Nephron progenitor cell (in vitro differentiated cells): ENCODE measurements at regions not wholly inside any gene's neighbourhood (a gene's known extent, or its start where the extent isn't known, plus 50 kb on each side); places are given as distances from the start of the nearest gene placed in this dataset.
"Not testable (repeated sequence)": the region's sequence is repeated elsewhere in the genome, so short reads cannot be mapped to it uniquely, and the experiment has no call there.

ENCODE experiments used
- DNase-seq: peaks from one replicate; pipeline ENCODE4 v3.0.0; 2021
- H3K27ac Mint-ChIP-seq: 2 replicates; pipeline ENCODE4 v1.8.0; 2021; ENCODE audit warnings: mild to moderate bottlenecking, moderate library complexity, mixed read lengths
- H3K27me3 Mint-ChIP-seq: 2 replicates; pipeline ENCODE4 v1.8.0; 2021; ENCODE audit warnings: mild to moderate bottlenecking, low read depth, mixed read lengths; ENCODE audit not compliant: poor library complexity
- H3K36me3 Mint-ChIP-seq: 2 replicates; pipeline ENCODE4 v1.8.0; 2021; ENCODE audit warnings: low read depth, mixed read lengths
- H3K4me1 Mint-ChIP-seq: 2 replicates; pipeline ENCODE4 v1.8.0; 2021; ENCODE audit warnings: mixed read lengths
- H3K4me3 Mint-ChIP-seq: 2 replicates; pipeline ENCODE4 v1.8.0; 2021; ENCODE audit warnings: mild to moderate bottlenecking, moderate library complexity, mixed read lengths
- H3K9me3 Mint-ChIP-seq: 2 replicates; pipeline ENCODE4 v1.8.0; 2021; ENCODE audit warnings: mild to moderate bottlenecking, moderate library complexity, mixed read lengths
- TF ChIP-seq, protein P1 (sequence below): fragments of 200-600 bp; sonication (generic); IDR thresholded peaks from 2 replicates; pipeline ENCODE4 v1.5.0; 2021; ENCODE audit warnings: antibody characterized with exemption

DNA sequence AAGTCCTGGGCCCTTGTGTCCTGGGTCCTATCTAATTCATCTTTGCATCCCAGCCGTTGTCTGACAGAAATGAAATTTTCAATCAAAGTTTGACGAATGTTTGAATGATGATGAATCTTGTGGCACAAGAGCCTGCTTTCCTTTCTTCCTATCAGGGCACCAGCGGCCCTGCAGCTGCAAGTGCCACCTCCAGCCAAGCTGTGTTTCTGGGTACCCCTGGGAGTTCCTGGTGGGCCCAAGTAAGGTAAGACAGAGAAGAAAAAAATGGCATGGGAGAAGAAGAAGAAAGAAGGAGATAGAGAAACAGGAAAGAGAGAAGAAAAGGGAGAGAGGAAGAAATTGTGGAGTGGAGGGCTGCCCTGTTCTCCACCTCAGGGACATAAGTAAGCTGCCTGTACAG is 782.1 kb upstream of the TPTE start:
- no peak overlapping the region for H3K27ac Mint-ChIP-seq
- H3K27me3 Mint-ChIP-seq = peaks cover 2% of the 10 kb centered on the region
- no peak overlapping the region for H3K4me3 Mint-ChIP-seq
- H3K36me3 Mint-ChIP-seq = no peaks in the 10 kb centered on the region
- TF ChIP-seq, protein P1, sequence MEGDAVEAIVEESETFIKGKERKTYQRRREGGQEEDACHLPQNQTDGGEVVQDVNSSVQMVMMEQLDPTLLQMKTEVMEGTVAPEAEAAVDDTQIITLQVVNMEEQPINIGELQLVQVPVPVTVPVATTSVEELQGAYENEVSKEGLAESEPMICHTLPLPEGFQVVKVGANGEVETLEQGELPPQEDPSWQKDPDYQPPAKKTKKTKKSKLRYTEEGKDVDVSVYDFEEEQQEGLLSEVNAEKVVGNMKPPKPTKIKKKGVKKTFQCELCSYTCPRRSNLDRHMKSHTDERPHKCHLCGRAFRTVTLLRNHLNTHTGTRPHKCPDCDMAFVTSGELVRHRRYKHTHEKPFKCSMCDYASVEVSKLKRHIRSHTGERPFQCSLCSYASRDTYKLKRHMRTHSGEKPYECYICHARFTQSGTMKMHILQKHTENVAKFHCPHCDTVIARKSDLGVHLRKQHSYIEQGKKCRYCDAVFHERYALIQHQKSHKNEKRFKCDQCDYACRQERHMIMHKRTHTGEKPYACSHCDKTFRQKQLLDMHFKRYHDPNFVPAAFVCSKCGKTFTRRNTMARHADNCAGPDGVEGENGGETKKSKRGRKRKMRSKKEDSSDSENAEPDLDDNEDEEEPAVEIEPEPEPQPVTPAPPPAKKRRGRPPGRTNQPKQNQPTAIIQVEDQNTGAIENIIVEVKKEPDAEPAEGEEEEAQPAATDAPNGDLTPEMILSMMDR = no peak
- peaks cover 3% of the 10 kb centered on the region for H3K9me3 Mint-ChIP-seq
- no peak for DNase-seq
- no peaks in the 10 kb centered on the region for H3K4me1 Mint-ChIP-seq

DNA sequence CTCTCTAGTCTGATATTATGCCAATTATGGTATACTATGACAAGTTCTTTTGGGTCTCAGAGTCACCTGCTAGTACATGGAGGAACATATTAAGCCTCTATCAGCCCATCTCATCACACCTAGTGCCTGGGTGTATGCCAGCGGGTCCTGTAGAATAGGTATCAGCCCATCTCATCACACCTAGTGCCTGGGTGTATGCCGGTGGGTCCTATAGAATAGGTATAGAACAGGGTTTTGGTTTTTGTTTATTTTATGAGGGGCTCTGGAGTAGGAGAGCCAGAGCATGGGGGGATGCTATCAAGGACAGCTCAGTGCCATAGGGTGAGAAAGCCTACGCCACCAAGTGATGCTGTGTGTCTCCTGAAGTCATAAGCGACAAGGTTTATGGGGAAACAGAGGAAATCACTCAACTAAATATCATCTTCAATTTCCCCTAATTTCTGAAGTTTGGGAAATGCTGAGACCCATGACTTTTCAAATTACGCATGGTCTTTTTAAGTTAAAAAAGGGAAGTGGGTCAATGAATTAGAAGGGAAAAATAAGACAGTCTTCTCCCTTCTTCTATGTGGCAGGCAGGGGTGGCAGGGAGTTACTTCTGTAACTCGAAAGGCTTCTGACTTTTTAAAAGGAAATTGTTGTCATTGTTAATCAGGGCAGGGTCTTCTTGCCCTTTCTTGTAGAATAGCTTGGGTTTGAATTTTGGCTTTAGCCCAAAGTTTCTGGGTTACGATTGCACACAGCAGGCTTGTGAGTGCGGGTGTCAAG is 781.0 kb upstream of the TPTE start:
- not testable (repeated sequence) for H3K36me3 Mint-ChIP-seq, H3K4me1 Mint-ChIP-seq, H3K9me3 Mint-ChIP-seq, H3K27me3 Mint-ChIP-seq, H3K27ac Mint-ChIP-seq, H3K4me3 Mint-ChIP-seq, DNase-seq

DNA sequence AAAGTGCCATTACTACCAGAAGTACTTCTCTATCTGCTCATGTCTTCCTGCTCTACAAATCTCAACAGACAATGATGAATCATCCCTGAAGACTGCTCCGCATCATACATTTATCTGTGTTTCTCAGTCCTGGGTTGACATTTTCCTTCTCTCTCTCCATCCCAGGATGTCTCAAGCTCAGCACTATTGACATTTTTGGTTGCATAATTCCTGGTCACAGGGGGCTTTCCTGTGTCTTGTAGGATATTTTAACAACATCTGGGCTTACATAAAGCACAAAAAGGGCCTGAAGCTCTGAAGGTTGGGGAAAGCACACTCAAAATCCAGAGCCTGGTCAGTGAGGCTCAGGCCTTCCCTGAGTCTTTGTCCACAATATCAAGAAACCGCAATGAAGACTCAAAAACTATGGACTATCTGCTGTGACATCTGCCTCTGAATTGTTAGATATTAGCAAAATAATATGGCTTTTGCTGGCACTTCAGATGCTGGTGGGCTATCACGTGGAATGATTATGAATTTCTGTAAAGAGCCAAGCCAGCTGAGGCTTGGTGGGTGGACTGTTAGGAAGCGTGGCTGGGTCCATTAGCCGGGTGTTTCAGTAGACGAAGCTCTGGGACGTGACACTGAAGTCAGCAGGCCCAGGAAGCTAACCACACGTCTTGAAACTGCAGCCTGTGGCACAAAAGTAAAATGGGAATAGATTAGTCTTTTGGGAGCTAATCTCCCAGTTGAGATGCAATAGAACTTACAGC is 780.2 kb upstream of the TPTE start:
- not testable (repeated sequence) for H3K27ac Mint-ChIP-seq, H3K9me3 Mint-ChIP-seq, H3K36me3 Mint-ChIP-seq, H3K27me3 Mint-ChIP-seq, H3K4me3 Mint-ChIP-seq, H3K4me1 Mint-ChIP-seq, DNase-seq

DNA sequence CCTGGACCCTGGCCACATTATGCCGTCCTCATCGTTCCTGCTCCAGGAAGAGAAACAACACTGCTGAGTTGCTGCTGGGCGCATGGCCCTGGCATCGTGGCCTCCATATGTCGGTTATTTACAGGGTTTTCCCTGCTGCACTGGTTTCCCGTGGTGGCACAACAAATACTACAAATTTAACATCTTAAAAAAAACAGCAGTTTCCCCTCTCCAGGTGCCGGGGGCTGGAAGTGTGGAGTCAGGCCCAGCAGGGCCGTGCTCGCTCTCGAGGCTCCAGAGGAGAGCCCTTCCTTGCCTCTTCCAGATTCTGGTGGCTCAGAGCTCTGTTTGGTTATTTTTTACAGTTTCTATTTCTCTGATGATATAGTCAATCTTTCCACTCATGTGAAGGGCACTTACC is 777.8 kb upstream of the TPTE start:
- H3K4me1 Mint-ChIP-seq, DNase-seq, H3K4me3 Mint-ChIP-seq, H3K27ac Mint-ChIP-seq, H3K36me3 Mint-ChIP-seq, H3K9me3 Mint-ChIP-seq, H3K27me3 Mint-ChIP-seq: not testable (repeated sequence)

DNA sequence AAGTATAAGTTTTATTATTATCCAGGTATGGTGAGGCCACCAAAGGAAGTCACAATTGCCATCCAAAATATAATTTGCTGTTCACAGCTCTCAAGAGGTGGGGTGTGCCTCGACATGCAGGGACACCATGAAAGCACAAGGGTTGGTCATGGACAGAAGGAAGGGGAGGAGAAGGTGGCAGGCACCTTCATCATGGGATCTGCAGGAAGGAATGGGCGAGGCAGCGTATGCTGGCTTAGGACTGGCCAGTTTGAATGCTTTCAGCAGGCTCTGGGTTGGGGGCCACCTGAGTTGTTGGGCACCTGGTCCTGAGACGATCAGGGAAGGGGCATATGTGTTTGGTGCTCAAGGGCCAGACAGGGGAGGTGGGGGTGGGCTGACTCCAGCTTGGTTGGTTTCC is 777.2 kb upstream of the TPTE start:
- DNase-seq, H3K27ac Mint-ChIP-seq, H3K27me3 Mint-ChIP-seq, H3K4me1 Mint-ChIP-seq, H3K36me3 Mint-ChIP-seq, H3K4me3 Mint-ChIP-seq, H3K9me3 Mint-ChIP-seq: not testable (repeated sequence)

DNA sequence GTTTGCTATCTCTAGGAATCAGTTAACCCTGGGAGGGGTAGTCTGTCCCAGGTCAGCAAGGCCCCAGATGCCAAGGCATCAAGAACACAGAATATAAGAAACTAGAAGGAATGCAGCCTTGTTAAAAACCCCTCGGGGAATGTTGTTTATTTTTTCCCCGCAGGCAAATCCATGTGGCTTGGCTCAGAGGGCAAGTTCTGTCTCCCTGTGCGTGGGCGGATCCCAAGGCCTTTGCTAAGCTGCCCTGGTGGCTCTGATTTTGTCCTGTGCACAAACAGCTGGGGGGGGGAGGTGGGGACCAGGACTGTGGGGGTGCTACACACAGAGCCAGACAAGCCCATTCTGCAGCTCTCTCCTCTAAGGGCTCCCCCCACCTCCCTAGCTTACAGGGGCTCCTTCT is 776.8 kb upstream of the TPTE start:
- H3K4me3 Mint-ChIP-seq, H3K27me3 Mint-ChIP-seq, H3K36me3 Mint-ChIP-seq, H3K4me1 Mint-ChIP-seq, H3K9me3 Mint-ChIP-seq, H3K27ac Mint-ChIP-seq, DNase-seq: not testable (repeated sequence)

DNA sequence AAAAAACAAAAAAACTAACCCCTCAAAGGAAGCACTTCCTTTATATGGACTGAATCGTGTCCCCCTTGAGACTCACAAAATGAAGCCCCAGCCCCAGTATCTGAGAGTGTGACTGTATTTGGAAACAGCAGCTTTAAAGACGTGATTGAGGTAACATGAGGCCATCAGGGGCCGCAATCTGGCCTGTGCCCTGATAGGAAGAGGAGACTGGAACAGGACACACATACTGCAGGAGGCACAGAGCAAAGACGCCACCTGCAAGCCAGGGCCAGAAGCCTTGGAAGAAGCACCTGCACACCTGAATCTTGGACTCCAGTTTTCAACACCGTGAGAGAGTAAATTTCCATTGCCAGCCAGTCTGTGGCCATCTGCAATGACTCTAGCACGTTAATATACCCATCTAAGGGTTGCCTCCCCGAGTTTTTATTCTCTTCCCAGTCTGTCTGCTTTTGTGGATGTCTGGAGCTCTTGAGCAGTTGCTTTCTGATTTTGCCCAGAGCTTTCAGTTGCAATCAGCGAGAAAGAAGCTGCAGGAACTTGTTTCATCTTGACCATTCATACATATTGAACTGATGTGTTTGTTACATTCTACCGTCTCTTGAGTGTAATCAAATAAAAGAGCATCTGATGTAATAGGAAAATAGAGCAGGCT is 775.8 kb upstream of the TPTE start:
- H3K4me1 Mint-ChIP-seq, H3K27me3 Mint-ChIP-seq, H3K9me3 Mint-ChIP-seq, H3K36me3 Mint-ChIP-seq, H3K4me3 Mint-ChIP-seq, H3K27ac Mint-ChIP-seq, DNase-seq: not testable (repeated sequence)

DNA sequence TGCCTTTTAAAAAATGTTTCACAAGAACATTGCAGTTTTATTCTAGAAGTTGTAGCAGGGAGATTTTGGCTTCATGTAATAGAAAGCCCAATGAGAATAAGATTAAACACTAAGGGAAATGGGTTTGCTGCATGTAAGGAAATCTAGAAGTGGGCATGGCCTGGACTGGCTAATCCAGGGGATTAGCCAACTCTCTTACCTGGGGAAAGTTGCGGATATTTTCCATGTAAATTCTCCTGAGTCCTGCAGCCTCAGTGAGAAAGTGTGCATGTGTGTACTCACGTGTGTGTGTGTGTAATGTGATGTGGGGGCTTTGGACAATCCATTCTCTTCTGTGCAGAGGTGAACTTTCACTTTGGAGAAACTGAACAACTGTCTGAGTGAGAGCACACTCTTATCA is 775.1 kb upstream of the TPTE start:
- not testable (repeated sequence) for DNase-seq

DNA sequence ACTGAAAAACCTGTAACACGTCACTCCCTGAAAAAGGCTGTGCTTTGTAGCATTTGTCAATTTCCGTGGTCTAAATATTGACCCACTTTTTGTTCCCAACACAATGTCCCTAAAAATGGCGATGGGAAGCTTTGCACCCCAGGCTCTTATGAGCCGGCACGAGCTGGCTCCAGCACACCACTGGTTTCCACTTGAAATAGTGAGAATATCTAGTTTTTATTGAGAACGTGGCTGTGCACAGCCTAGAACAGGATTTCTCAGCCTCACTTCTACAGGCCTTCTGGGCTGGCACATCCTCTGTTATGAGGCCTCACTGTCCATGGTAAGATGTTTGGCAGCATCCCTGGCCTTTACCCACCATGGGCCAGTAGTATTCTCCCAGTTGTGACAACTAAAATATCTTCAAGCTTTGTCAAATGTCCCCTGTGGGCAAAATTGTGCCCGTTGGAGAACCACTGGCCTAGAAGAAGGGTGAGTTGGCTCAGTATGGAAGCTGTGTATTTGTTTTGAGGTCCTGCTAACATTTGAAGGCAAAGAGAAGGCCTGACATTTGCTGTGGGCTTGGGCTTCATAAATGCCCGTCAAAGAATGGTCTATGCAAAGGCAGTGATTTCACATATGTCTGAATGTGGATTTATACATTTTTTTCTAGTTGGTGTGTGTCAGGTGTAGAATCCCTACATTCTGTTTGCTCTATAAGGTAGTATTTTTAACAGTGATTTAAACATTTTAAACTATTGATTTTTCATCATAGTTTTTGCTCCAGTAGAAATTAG is 774.4 kb upstream of the TPTE start:
- H3K27me3 Mint-ChIP-seq, H3K4me1 Mint-ChIP-seq, H3K9me3 Mint-ChIP-seq, H3K27ac Mint-ChIP-seq, H3K4me3 Mint-ChIP-seq, DNase-seq, H3K36me3 Mint-ChIP-seq: not testable (repeated sequence)

More for the DNA sequence above, 775.1 kb upstream of the TPTE start:
- not testable (repeated sequence) for H3K36me3 Mint-ChIP-seq, H3K4me3 Mint-ChIP-seq, H3K4me1 Mint-ChIP-seq, H3K9me3 Mint-ChIP-seq, H3K27ac Mint-ChIP-seq, H3K27me3 Mint-ChIP-seq

DNA sequence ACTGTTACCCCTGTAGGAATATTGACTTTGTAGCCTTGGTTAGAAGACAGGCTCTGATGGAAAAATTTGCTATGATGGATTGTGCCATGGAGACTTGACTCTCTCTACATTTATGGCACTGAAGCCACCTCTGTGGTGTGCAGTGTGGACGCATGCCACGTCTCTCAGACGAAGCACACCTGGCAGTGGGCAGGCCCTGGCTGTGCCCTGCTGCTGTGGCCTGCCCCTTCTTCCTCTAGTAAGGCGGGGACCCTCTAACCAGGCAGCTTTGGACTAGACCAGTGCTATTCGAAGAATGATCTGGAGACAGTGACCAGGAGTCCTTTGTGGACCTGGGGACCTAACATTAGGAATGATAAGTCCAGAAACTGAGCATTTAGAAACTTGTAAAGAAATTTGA is 773.5 kb upstream of the TPTE start:
- not testable (repeated sequence) for DNase-seq, H3K36me3 Mint-ChIP-seq, H3K27me3 Mint-ChIP-seq, H3K4me1 Mint-ChIP-seq, H3K9me3 Mint-ChIP-seq, H3K4me3 Mint-ChIP-seq, H3K27ac Mint-ChIP-seq

DNA sequence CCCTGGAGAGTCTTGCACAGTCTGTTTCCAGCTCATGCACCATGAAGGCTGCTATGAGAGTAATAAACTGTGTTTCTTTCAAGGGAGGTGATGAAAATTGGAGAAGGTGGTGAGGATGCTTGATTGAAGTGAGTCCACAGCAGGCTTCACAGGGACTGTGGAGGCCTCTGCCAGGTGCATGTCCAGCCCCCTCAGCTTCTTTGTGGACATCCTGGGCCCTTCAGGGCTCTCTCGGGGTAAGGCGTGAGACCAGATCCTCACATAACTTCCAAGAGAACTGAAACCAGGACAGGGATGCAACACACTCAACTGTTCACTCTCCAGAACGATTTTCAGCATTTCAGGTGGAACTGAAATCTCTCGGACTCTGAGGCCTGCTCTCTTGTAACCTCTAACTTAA is 772.9 kb upstream of the TPTE start:
- not testable (repeated sequence) for H3K27me3 Mint-ChIP-seq, H3K4me3 Mint-ChIP-seq, H3K36me3 Mint-ChIP-seq, H3K4me1 Mint-ChIP-seq, H3K9me3 Mint-ChIP-seq, DNase-seq, H3K27ac Mint-ChIP-seq

DNA sequence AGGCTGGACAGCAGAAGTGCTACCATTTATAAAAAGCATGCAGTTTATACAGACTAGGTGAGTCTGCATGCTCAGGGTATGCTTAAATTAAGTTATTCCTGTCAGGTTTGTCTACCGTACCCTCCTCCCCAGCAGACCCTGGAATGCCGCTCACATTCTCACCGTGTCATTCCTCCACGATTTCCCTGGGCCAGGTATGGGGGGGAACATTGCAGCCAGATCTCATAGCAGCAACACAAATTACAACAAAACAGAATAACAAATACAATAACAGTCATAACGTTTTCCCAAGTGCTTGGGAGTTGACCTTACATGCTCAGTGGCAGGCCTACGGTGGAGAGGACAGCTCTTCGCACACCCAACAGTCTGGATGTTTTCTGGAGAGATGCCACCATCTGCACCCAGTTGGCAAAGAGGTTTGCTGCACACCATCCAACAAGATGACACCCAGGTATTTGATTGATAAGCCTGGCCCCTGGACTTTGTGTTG is 771.6 kb upstream of the TPTE start:
- not testable (repeated sequence) for DNase-seq, H3K4me3 Mint-ChIP-seq, H3K27me3 Mint-ChIP-seq, H3K4me1 Mint-ChIP-seq, H3K9me3 Mint-ChIP-seq, H3K27ac Mint-ChIP-seq, H3K36me3 Mint-ChIP-seq
